PFSK-1 (cell line): ENCODE measurements at regions not wholly inside any gene's neighbourhood (a gene's known extent, or its start where the extent isn't known, plus 50 kb on each side); places are given as distances from the start of the nearest gene placed in this dataset.

Experiments
- POLR2AphosphoS5 ChIP-seq: IDR thresholded peaks from 2 replicates; pipeline ENCODE4 v1.6.1; 2012; ENCODE audit warnings: low read depth, mild to moderate bottlenecking, control low read depth, low read length, moderate library complexity
- SIN3A ChIP-seq: IDR thresholded peaks from 2 replicates; pipeline ENCODE4 v1.6.1; 2012; ENCODE audit warnings: mild to moderate bottlenecking, low read length, moderate library complexity, borderline replicate concordance; ENCODE audit not compliant: insufficient read depth
- TAF1 ChIP-seq: IDR thresholded peaks from 2 replicates; pipeline ENCODE4 v1.6.1; 2012; ENCODE audit warnings: low read length, control low read depth, borderline replicate concordance; ENCODE audit not compliant: insufficient read depth
- TF ChIP-seq, protein P1 (sequence below), 2 experiments: IDR thresholded peaks; 2 replicates each; pipeline versions ENCODE4 v1.6.1 to v1.8.0; 2011 to 2012; ENCODE audit warnings: low read depth in 2 of 2, low read length in 2 of 2, control low read depth in 1 of 2, inconsistent platforms in 1 of 2, mild to moderate bottlenecking in 1 of 2, moderate library complexity in 1 of 2; ENCODE audit not compliant: insufficient read depth in 1 of 2

GRCh38 chr1:98196012-98196411, 275.2 kb upstream of the DPYD start:
- TF ChIP-seq, protein P1, sequence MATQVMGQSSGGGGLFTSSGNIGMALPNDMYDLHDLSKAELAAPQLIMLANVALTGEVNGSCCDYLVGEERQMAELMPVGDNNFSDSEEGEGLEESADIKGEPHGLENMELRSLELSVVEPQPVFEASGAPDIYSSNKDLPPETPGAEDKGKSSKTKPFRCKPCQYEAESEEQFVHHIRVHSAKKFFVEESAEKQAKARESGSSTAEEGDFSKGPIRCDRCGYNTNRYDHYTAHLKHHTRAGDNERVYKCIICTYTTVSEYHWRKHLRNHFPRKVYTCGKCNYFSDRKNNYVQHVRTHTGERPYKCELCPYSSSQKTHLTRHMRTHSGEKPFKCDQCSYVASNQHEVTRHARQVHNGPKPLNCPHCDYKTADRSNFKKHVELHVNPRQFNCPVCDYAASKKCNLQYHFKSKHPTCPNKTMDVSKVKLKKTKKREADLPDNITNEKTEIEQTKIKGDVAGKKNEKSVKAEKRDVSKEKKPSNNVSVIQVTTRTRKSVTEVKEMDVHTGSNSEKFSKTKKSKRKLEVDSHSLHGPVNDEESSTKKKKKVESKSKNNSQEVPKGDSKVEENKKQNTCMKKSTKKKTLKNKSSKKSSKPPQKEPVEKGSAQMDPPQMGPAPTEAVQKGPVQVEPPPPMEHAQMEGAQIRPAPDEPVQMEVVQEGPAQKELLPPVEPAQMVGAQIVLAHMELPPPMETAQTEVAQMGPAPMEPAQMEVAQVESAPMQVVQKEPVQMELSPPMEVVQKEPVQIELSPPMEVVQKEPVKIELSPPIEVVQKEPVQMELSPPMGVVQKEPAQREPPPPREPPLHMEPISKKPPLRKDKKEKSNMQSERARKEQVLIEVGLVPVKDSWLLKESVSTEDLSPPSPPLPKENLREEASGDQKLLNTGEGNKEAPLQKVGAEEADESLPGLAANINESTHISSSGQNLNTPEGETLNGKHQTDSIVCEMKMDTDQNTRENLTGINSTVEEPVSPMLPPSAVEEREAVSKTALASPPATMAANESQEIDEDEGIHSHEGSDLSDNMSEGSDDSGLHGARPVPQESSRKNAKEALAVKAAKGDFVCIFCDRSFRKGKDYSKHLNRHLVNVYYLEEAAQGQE (IDR thresholded peaks at IDR 0.05; ENCODE audit: insufficient read depth in 1 of 2, low read depth in 2 of 2, low read length in 2 of 2): no peak
- no peak for TF ChIP-seq POLR2AphosphoS5
- no peak for TF ChIP-seq TAF1
- TF ChIP-seq SIN3A: no peak
